Endodermal cell (in vitro differentiated cells): ENCODE measurements at regions not wholly inside any gene's neighbourhood (a gene's known extent, or its start where the extent isn't known, plus 50 kb on each side); places are given as distances from the start of the nearest gene placed in this dataset.

Source experiments
- DNase-seq: peaks from one replicate; pipeline ENCODE4 v3.0.0-alpha.2; 2017
- H3K27ac ChIP-seq: 2 replicates; pipeline ENCODE4 v1.5.1; 2013; ENCODE audit warnings: mild to moderate bottlenecking, low read depth, low read length, moderate library complexity
- H3K27me3 ChIP-seq: 2 replicates; pipeline ENCODE4 v1.6.1; 2013; ENCODE audit warnings: mild to moderate bottlenecking, low read length, moderate library complexity; ENCODE audit not compliant: insufficient read depth, control insufficient read depth, poor library complexity, severe bottlenecking
- H3K36me3 ChIP-seq: 2 replicates; pipeline ENCODE4 v1.7.0; 2013; ENCODE audit warnings: mild to moderate bottlenecking, low read length, moderate library complexity; ENCODE audit not compliant: control insufficient read depth, insufficient read depth
- H3K4me1 ChIP-seq: one replicate; pipeline ENCODE4 v1.7.0; 2013; ENCODE audit warnings: low read length; ENCODE audit not compliant: control insufficient read depth, insufficient read depth
- H3K4me3 ChIP-seq: 2 replicates; pipeline ENCODE4 v1.5.1; 2013; ENCODE audit warnings: mild to moderate bottlenecking, low read length, moderate library complexity
- H3K9ac ChIP-seq: 2 replicates; pipeline ENCODE4 v1.6.1; 2013; ENCODE audit warnings: mild to moderate bottlenecking, low read length, moderate library complexity; ENCODE audit not compliant: poor library complexity, severe bottlenecking; ENCODE audit errors: extremely low read depth
- H3K9me3 ChIP-seq: 2 replicates; pipeline ENCODE4 v1.6.1; 2013; ENCODE audit warnings: mild to moderate bottlenecking, low read length, moderate library complexity; ENCODE audit not compliant: control insufficient read depth
- H3K27ac Mint-ChIP-seq: 2 replicates; pipeline ENCODE4 v1.8.0; 2020; ENCODE audit warnings: mixed read lengths
- H3K27me3 Mint-ChIP-seq: 2 replicates; pipeline ENCODE4 v1.8.0; 2021; ENCODE audit warnings: mild to moderate bottlenecking, mixed read lengths; ENCODE audit not compliant: insufficient read depth
- H3K36me3 Mint-ChIP-seq: 2 replicates; pipeline ENCODE4 v1.8.0; 2020; ENCODE audit warnings: low read depth, mixed read lengths
- H3K4me1 Mint-ChIP-seq: 2 replicates; pipeline ENCODE4 v1.8.0; 2020; ENCODE audit warnings: mixed read lengths
- H3K4me3 Mint-ChIP-seq: 2 replicates; pipeline ENCODE4 v1.8.0; 2020; ENCODE audit warnings: mild to moderate bottlenecking, moderate library complexity, mixed read lengths
- H3K9me3 Mint-ChIP-seq: 2 replicates; pipeline ENCODE4 v1.8.0; 2020; ENCODE audit warnings: mild to moderate bottlenecking, mixed read lengths
- CTCF ChIP-seq: fragments of 200-600 bp; sonication (generic); conservative IDR thresholded peaks from 2 replicates; pipeline ENCODE4 v1.5.0; 2021; ENCODE audit warnings: antibody characterized with exemption, mild to moderate bottlenecking
- WGBS, 2 experiments: methylation state at CpG; one replicate each; pipeline versions ENCODE4 v1.1.5 to v1.1.7; 2013; ENCODE audit warnings: missing lambda C conversion rate in 2 of 2, mixed read lengths in 1 of 2; ENCODE audit not compliant: insufficient coverage in 1 of 2, insufficient read length in 1 of 2; 5-methylcytosine and 5-hydroxymethylcytosine counted together

- no peak for DNase-seq
- WGBS, 2 experiments, result 67 to 79% methylated on average over 3 to 4 of the region's 4 CpGs
- TF ChIP-seq CTCF, result no peak
- H3K4me1 ChIP-seq, result no peaks in the 10 kb centered on the region
- H3K9me3 ChIP-seq, result no peaks in the 10 kb centered on the region
- H3K9ac ChIP-seq, result no peak overlapping the region
- no peak overlapping the region for H3K27ac Mint-ChIP-seq
- peaks cover 4% of the 10 kb centered on the region for H3K4me1 Mint-ChIP-seq
- no peaks in the 10 kb centered on the region for H3K36me3 ChIP-seq
- no peaks in the 10 kb centered on the region for H3K9me3 Mint-ChIP-seq
- H3K36me3 Mint-ChIP-seq, result no peaks in the 10 kb centered on the region
- no peaks in the 10 kb centered on the region for H3K27me3 ChIP-seq
- H3K27me3 Mint-ChIP-seq, result no peaks in the 10 kb centered on the region
- no peak overlapping the region for H3K27ac ChIP-seq
- H3K4me3 ChIP-seq, result no peak overlapping the region
- H3K4me3 Mint-ChIP-seq, result no peak overlapping the region
Observed at GRCh38 chr7:68406480-68406879, 1191.8 kb upstream of the AUTS2 start.

GRCh38 chr7:68407460-68407859, 1190.8 kb upstream of the AUTS2 start:
- no peak overlapping the region for H3K27ac Mint-ChIP-seq
- peaks cover 5% of the 10 kb centered on the region for H3K9me3 ChIP-seq
- H3K27me3 ChIP-seq, result no peaks in the 10 kb centered on the region
- TF ChIP-seq CTCF, result no peak
- H3K9ac ChIP-seq, result no peak overlapping the region
- no peaks in the 10 kb centered on the region for H3K36me3 ChIP-seq
- no peak overlapping the region for H3K27ac ChIP-seq
- H3K4me1 ChIP-seq, result no peaks in the 10 kb centered on the region
- H3K36me3 Mint-ChIP-seq, result no peaks in the 10 kb centered on the region
- no peak overlapping the region for H3K4me3 ChIP-seq
- no peak overlapping the region for H3K4me3 Mint-ChIP-seq
- peaks cover 4% of the 10 kb centered on the region for H3K9me3 Mint-ChIP-seq
- peaks cover 4% of the 10 kb centered on the region for H3K4me1 Mint-ChIP-seq
- DNase-seq, result no peak
- H3K27me3 Mint-ChIP-seq, result no peaks in the 10 kb centered on the region

- Mint-ChIP-seq H3K4me1 (peaks cover 4% of the 10 kb centered on the region), H3K9me3 (peaks cover 4% of the 10 kb centered on the region), H3K27ac (no peak overlapping the region), H3K36me3 (no peaks in the 10 kb centered on the region), H3K27me3 (no peaks in the 10 kb centered on the region), H3K4me3 (no peak overlapping the region)
- no peaks in the 10 kb centered on the region for H3K36me3 ChIP-seq
- no peak overlapping the region for H3K4me3 ChIP-seq
- H3K27ac ChIP-seq, result no peak overlapping the region
- no peaks in the 10 kb centered on the region for H3K27me3 ChIP-seq
- no peak for DNase-seq
- no peak for TF ChIP-seq CTCF
- no CpG with 5 or more reads among the region's 1 CpG for WGBS, 2 experiments
- H3K9ac ChIP-seq, result no peak overlapping the region
- no peaks in the 10 kb centered on the region for H3K4me1 ChIP-seq
- peaks cover 6% of the 10 kb centered on the region for H3K9me3 ChIP-seq
Observed at GRCh38 chr7:68408873-68409272, 1189.4 kb upstream of the AUTS2 start.
